Keratinocyte (primary cell): ENCODE measurements at regions not wholly inside any gene's neighbourhood (a gene's known extent, or its start where the extent isn't known, plus 50 kb on each side); places are given as distances from the start of the nearest gene placed in this dataset.

Experiments used
- DNase-seq: peaks from one replicate; pipeline ENCODE4 v3.0.0-alpha.2; 2011; ENCODE audit warnings: low read depth, missing footprints, low spot score
- FAIRE-seq: peaks from 2 replicates; lab custom pipeline; 2011; peaks lifted over from hg19 to GRCh38; lab: Jason Lieb, UNC
- H2AFZ ChIP-seq: 2 replicates; pipeline ENCODE4 v1.6.0; 2012; ENCODE audit warnings: low read length, control low read depth, inconsistent platforms; ENCODE audit not compliant: control insufficient read depth
- H3K27ac ChIP-seq: 2 replicates; pipeline ENCODE4 v1.5.1; 2011; ENCODE audit warnings: low read length; ENCODE audit not compliant: control insufficient read depth, insufficient read depth
- H3K27me3 ChIP-seq: 3 replicates; pipeline ENCODE4 v1.6.0; 2011; ENCODE audit warnings: low read length; ENCODE audit not compliant: control insufficient read depth, insufficient read depth; ENCODE audit errors: extremely low read depth
- H3K36me3 ChIP-seq, 2 experiments: 2 replicates in 1 of 2; 3 replicates in 1 of 2; pipeline ENCODE4 v1.5.1; 2011; ENCODE audit warnings: low read length in 2 of 2, mild to moderate bottlenecking in 1 of 2; ENCODE audit not compliant: control insufficient read depth in 2 of 2, insufficient read depth in 2 of 2; ENCODE audit errors: extremely low read depth in 1 of 2
- H3K4me1 ChIP-seq: 3 replicates; pipeline ENCODE4 v1.5.1; 2011; ENCODE audit warnings: low read length; ENCODE audit not compliant: control insufficient read depth, insufficient read depth; ENCODE audit errors: extremely low read depth
- H3K4me2 ChIP-seq: 3 replicates; pipeline ENCODE4 v1.6.0; 2011; ENCODE audit warnings: low read depth, low read length; ENCODE audit not compliant: control insufficient read depth, insufficient read depth; ENCODE audit errors: extremely low read depth
- H3K4me3 ChIP-seq, 3 experiments: fragments of 200-600 bp in 1 of 3; sonication (generic) in 1 of 3; 2 replicates in 2 of 3; 3 replicates in 1 of 3; pipeline ENCODE4 v1.5.1; 2011 to 2016; ENCODE audit warnings: low read length in 3 of 3, mild to moderate bottlenecking in 3 of 3, control low read depth in 2 of 3, inconsistent platforms in 1 of 3, low read depth in 1 of 3, mixed read lengths in 1 of 3, mixed run types in 1 of 3, moderate library complexity in 1 of 3; ENCODE audit not compliant: control insufficient read depth in 2 of 3, insufficient read depth in 2 of 3; ENCODE audit errors: extremely low read depth in 1 of 3
- H3K79me2 ChIP-seq: 2 replicates; pipeline ENCODE4 v1.6.0; 2012; ENCODE audit warnings: low read length; ENCODE audit not compliant: control insufficient read depth, insufficient read depth
- H3K9ac ChIP-seq: 3 replicates; pipeline ENCODE4 v1.6.0; 2011; ENCODE audit warnings: low read length; ENCODE audit not compliant: control insufficient read depth, insufficient read depth; ENCODE audit errors: extremely low read depth
- H3K9me1 ChIP-seq: 3 replicates; pipeline ENCODE4 v1.6.0; 2011; ENCODE audit warnings: low read length; ENCODE audit not compliant: control insufficient read depth, insufficient read depth; ENCODE audit errors: extremely low read depth
- H3K9me3 ChIP-seq: 2 replicates; pipeline ENCODE4 v1.5.1; 2012; ENCODE audit warnings: low read depth, low read length; ENCODE audit not compliant: control insufficient read depth
- H4K20me1 ChIP-seq: 3 replicates; pipeline ENCODE4 v1.6.0; 2011; ENCODE audit warnings: low read length; ENCODE audit not compliant: control insufficient read depth, insufficient read depth; ENCODE audit errors: extremely low read depth
- EZH2 ChIP-seq: IDR thresholded peaks from one replicate; pipeline ENCODE4 v1.6.1; 2012; ENCODE audit warnings: inconsistent platforms, mild to moderate bottlenecking, low read length, moderate library complexity
- dilution Hi-C: fragments of 300-500 bp; cut with MboI; formaldehyde crosslinking; loops from one replicate; pipeline ENCODE4 v1.7.0; 2020; ENCODE audit warnings: low sequenced_read_pairs; ENCODE audit not compliant: extremely low pct_ligation_motif_present
- TF ChIP-seq, protein P1 (sequence below), 3 experiments: IDR thresholded peaks in 1 of 3; conservative IDR thresholded peaks in 1 of 3; optimal IDR thresholded peaks in 1 of 3; 2 replicates in 2 of 3; 3 replicates in 1 of 3; pipeline versions ENCODE3 to v1.5.1; 2011; ENCODE audit warnings: low read length in 3 of 3, mild to moderate bottlenecking in 3 of 3, moderate library complexity in 2 of 3, control low read depth in 1 of 3, inconsistent platforms in 1 of 3; ENCODE audit not compliant: insufficient read depth in 2 of 3; ENCODE audit errors: extremely low read depth in 1 of 3

DNA sequence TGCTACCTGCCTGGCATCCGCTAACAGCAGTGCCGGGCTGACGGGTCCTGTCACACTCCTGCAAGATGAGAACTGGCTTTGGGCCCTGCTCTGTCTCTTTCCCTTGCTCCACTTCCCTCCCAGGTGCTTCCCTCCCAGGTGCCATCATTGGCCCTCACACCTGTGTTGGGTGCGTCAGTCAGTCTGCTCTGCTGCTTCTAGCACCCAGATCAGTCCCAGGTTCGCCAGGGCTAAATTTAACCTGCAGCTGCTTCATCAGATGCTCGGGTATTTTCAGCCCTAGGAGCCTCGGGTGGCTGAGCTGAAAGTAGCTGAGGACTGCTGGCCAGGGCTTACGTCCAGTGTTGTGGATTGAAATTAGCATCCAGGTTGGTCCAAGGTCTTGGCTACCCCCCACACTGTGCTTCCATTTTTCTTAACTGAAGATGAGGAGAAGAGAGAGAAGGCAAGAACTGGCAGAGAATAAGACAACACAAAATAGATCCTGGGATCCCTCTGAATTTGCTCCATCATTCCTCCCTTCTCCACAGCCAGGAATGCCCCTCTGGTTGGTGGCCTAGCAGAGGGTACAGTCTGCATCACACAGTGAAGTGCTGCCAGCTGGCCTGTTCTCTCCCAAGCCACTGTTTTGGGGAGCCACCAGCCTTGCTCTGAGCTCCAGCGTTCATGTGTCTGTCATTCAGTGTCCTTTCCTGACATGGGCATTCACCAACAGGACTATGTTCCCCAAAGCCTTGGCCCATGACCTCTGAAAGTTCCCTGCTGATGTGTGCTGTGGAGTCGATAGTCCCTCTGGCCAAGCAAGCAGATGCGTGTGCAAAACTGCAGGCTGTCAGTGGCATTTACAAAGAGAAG lies 65.9 kb upstream of the SYPL1 start:
- Histone ChIP-seq H3K27ac (no peak overlapping the region), H3K79me2 (no peaks in the 10 kb centered on the region), H4K20me1 (no peaks in the 10 kb centered on the region), H3K4me1 (no peaks in the 10 kb centered on the region), H3K9me3 (no peaks in the 10 kb centered on the region), H2AFZ (no peak overlapping the region), H3K9ac (no peak overlapping the region), H3K4me3 (no peak overlapping the region), H3K27me3 (no peaks in the 10 kb centered on the region), H3K4me2 (no peak overlapping the region), H3K9me1 (no peaks in the 10 kb centered on the region), H3K36me3 (no peaks in the 10 kb centered on the region)
- dilution Hi-C loops: no loop called here
- no peak for TF ChIP-seq EZH2
- TF ChIP-seq, protein P1, sequence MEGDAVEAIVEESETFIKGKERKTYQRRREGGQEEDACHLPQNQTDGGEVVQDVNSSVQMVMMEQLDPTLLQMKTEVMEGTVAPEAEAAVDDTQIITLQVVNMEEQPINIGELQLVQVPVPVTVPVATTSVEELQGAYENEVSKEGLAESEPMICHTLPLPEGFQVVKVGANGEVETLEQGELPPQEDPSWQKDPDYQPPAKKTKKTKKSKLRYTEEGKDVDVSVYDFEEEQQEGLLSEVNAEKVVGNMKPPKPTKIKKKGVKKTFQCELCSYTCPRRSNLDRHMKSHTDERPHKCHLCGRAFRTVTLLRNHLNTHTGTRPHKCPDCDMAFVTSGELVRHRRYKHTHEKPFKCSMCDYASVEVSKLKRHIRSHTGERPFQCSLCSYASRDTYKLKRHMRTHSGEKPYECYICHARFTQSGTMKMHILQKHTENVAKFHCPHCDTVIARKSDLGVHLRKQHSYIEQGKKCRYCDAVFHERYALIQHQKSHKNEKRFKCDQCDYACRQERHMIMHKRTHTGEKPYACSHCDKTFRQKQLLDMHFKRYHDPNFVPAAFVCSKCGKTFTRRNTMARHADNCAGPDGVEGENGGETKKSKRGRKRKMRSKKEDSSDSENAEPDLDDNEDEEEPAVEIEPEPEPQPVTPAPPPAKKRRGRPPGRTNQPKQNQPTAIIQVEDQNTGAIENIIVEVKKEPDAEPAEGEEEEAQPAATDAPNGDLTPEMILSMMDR (optimal IDR thresholded peaks at IDR 0.05 in 1 of 3, IDR thresholded peaks at IDR 0.05 in 1 of 3, conservative IDR thresholded peaks at IDR 0.05 in 1 of 3; ENCODE audit: extremely low read depth in 1 of 3, insufficient read depth in 2 of 3, low read length in 3 of 3): no peak
- DNase-seq: no peak
- FAIRE-seq: no peak

DNA sequence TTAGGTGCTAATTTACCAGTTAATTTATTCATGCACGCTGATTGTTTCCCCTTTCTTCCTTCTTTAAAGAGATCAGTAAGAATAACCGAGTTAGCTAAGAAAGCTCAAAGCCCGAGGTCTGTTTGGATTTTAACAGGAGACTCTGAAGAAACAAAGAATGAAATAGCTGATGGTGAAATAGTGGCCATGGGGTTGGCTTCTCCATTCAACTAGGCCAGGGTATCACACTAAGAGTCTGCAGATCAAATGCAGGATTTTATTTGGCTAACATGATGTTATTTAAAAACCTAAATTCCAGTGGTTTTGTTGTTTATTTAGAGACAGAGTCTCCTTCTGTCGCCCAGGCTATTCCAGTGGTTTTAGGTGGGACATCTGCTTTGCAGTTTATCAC lies 65.2 kb upstream of the SYPL1 start:
- Histone ChIP-seq H3K4me2 (no peak overlapping the region), H3K9me3 (no peaks in the 10 kb centered on the region), H2AFZ (no peak overlapping the region), H3K9ac (no peak overlapping the region), H3K27ac (no peak overlapping the region), H3K9me1 (no peaks in the 10 kb centered on the region), H3K27me3 (no peaks in the 10 kb centered on the region), H3K4me3 (no peak overlapping the region), H4K20me1 (no peaks in the 10 kb centered on the region), H3K36me3 (no peaks in the 10 kb centered on the region), H3K79me2 (no peaks in the 10 kb centered on the region), H3K4me1 (no peaks in the 10 kb centered on the region)
- dilution Hi-C loops: no loop called here
- DNase-seq (no peak), FAIRE-seq (no peak)
- TF ChIP-seq EZH2: no peak
- TF ChIP-seq, protein P1 (optimal IDR thresholded peaks at IDR 0.05 in 1 of 3, IDR thresholded peaks at IDR 0.05 in 1 of 3, conservative IDR thresholded peaks at IDR 0.05 in 1 of 3; ENCODE audit: extremely low read depth in 1 of 3, insufficient read depth in 2 of 3, low read length in 3 of 3): no peak
